Germinal center (tissue), 1 donor: ENCODE measurements at regions not wholly inside any gene's neighbourhood (a gene's known extent, or its start where the extent isn't known, plus 50 kb on each side); places are given as distances from the start of the nearest gene placed in this dataset.
A peak's percentile ranks its signal among the peaks of the same experiment; 100 is the strongest.
"Not testable (repeated sequence)": the region's sequence is repeated elsewhere in the genome, so short reads cannot be mapped to it uniquely, and the experiment has no call there.

ENCODE experiments used
- DNase-seq: peaks from one replicate; pipeline ENCODE4 v3.0.0; 2012; ENCODE audit warnings: mixed read lengths, low spot score

- not testable (repeated sequence) for DNase-seq
Measured at GRCh38 chr6:180091-180694, 112.1 kb upstream of the DUSP22 start.

DNA sequence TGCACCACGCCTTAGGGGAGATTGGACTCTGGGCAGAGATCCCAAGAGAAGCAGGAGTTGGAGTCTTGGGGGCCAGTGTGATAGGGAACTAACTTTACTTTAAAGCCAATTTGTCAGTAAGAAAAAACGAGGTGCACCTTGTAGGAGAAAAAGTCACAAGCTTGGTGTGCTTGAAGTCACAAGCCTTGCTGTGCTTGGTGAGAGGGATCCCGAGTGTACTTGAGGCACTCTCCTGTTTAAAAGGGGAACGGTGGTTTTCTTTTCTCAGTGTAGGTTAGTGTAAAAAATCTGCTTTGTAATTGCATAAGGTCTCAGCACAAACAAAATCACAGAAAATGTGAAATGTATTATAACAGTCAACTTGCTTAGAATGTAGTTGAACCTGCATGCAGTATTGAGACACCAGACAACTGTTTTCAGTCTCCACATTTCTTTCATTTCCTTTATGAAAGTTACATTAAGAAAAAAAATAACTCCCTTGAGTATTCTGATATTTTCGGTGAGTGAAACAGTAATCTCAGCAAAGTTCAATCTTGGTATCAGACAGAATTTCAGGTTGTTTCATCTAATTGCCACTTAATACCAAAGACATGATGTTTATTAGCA, 111.1 kb upstream of the DUSP22 start:
- DNase-seq: peak; percentile 48

DNA sequence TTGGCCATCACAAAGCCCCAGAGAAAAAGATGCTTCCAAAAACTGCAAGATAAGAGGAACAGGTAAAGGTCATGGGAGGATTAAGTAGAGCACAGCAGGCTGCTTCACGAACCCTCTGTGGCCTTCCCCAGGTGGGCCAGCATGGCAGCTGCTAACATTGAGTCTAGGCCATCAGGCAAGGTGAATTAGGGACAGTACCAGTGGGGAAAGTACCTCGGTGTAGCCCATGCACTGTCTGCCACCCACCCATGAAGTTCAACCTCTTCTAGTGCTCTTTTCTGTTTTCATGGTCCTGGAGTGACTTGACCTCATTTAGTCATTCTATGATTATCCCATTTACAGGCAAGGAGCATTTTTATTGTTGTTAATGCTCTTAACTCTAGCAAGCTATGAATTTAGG, 108.6 kb upstream of the DUSP22 start:
- DNase-seq: peak; percentile 44

GRCh38 chr6:184161-184700, 108.1 kb upstream of the DUSP22 start:
- DNase-seq: peak; percentile 76

GRCh38 chr6:186340-186965, 105.8 kb upstream of the DUSP22 start:
- DNase-seq: no peak

GRCh38 chr6:187210-187861, 105.0 kb upstream of the DUSP22 start:
- no peak for DNase-seq

DNA sequence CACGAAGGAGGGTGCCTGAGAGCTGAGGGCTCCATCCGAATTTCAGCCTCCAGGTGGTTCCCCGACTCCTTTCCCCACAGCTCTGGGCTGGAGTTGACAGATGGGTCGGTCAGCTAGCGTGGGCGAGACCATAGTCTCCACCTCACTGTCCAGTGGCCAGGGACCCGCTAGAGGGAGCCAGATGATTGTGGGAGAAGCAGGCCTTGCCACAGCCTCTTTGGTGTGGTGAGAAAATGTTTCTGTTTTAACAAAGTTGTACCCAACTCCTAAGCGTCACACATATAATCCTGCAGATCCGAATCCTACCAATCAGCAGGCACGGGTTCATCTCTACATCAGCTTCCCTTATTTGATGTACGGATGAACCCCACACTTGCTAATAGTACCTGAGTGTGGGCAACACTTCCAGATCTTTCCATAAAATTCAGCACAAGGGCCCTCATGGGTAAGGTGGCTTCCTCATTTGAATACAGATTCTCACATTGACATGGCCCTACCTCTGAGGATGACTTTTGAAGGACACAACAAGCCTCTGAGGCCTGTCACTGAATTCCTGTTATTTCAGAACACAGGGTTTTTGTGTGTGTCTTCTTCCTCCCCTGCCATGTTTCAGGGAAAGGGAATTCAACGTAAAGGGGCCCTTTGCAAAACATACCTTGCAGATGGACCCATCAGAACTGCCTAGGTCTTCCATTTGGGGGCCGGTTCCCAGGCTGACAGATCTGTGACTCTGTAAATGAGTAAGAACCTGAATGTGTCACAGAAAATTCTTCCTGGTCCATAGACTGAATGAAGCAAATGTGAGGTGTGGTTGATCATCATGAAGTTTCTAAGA, 103.2 kb upstream of the DUSP22 start:
- peak; percentile 67 for DNase-seq

GRCh38 chr6:189676-190075, 102.6 kb upstream of the DUSP22 start:
- no peak for DNase-seq

- DNase-seq: no peak
Measured at GRCh38 chr6:190596-191395, 101.5 kb upstream of the DUSP22 start.

- DNase-seq: no peak
Measured at GRCh38 chr6:191487-192312, 100.6 kb upstream of the DUSP22 start.

DNA sequence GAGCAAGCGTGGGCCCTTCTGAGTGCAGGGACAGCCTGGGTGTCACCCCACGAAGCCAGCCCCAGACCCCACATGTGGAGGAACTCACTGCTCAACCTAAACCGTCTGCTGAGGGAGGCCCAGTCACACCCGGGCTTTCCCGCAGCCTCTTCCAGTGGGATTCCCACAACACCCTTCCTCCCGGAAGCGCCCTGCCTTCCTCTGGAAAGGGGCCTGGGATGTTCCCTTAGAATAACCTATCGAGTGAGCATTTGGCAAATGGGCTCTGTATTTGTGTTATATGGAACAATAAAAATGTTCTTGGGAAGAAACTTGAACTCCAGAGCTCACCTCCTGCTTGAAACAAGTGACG, 100.0 kb upstream of the DUSP22 start:
- no peak for DNase-seq

- DNase-seq: no peak
Measured at GRCh38 chr6:193180-193579, 99.1 kb upstream of the DUSP22 start.

- no peak for DNase-seq
Measured at GRCh38 chr6:193773-194310, 98.4 kb upstream of the DUSP22 start.

GRCh38 chr6:195861-196360, 96.4 kb upstream of the DUSP22 start:
- no peak for DNase-seq

DNA sequence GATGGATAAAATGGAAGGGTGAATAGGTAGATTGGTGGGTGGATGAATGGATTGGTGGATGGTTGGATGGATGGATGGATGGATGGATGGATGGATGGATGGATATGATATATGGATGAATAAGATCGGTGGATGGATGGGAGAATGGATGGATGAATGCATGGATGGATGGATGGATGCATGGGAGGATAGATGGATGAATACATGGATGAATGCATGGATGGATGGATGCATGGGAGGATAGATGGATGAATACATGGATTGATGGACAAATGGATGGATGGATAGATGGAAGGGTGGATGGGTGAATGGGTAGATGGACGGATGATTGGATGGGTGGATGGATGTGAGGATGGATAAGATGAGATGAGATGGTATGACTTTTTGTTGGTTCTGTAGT, 95.7 kb upstream of the DUSP22 start:
- DNase-seq: no peak

- DNase-seq: no peak
Measured at GRCh38 chr6:203661-204060, 88.6 kb upstream of the DUSP22 start.

DNA sequence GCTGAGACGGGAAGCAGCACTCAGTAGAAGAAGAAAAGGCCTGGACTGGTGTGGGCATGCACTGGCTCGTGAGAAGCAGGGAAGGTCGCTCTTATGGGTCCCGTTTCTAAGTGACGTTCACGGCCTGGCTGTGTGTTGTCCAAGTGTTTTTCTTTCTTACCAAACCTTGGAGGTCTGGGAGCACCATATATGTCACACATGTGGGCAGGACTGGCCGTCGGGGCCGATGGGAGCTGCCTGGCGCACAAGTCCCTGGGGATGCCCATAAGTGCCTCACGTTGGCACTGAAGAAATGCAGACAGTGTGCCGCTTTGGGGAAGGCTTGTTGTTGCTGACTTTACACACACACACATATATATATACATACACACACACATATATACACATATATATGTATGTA, 86.0 kb upstream of the DUSP22 start:
- DNase-seq: no peak

DNA sequence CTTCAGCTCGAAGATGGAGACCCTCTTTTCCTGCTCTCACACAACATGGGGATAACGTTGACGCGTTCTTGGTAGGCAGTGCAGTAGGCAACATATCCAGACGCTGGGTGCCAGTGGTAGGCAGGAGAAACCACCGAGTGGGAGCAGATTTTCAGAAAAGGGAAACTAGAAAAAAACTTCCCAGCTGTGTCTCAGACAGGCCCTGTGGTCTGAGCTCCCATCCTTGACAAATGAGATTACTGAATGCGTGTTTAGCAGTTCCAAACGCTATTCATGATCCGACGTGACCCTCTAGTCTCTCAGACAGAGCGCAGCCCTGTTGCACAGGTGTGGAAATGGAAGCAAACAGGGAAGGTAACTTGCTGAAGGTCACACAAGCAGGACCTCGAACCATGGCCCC, 83.9 kb upstream of the DUSP22 start:
- no peak for DNase-seq

- no peak for DNase-seq
Measured at GRCh38 chr6:208938-209337, 83.3 kb upstream of the DUSP22 start.
